Esophagus muscularis mucosa (tissue), 4 donors: ENCODE measurements at regions not wholly inside any gene's neighbourhood (a gene's known extent, or its start where the extent isn't known, plus 50 kb on each side); places are given as distances from the start of the nearest gene placed in this dataset.
A peak's percentile ranks its signal among the peaks of the same experiment; 100 is the strongest.

Experiments used
- DNase-seq: peaks from one replicate; pipeline ENCODE4 v3.0.0-alpha.2; 2017; ENCODE audit errors: extremely low spot score
- H3K27ac ChIP-seq, 4 donors: fragments of 200-600 bp; sonication (generic); replicated peaks in 1 of 4; 1 replicate in 3 of 4; 2 replicates in 1 of 4; pipeline ENCODE4 v1.5.1; 2016 to 2019; ENCODE audit warnings: mild to moderate bottlenecking in 1 of 4
- H3K27me3 ChIP-seq, 4 donors: fragments of 200-600 bp; sonication (generic); one replicate each; pipeline versions ENCODE4 v1.5.1 to v1.6.0; 2016 to 2019
- H3K36me3 ChIP-seq, 4 donors: fragments of 200-600 bp; sonication (generic); one replicate each; pipeline ENCODE4 v1.5.1; 2016 to 2019
- H3K4me1 ChIP-seq, 4 donors: fragments of 200-600 bp; sonication (generic); one replicate each; pipeline ENCODE4 v1.5.1; 2016 to 2019
- H3K4me3 ChIP-seq, 4 donors: fragments of 200-600 bp; sonication (generic); 1 replicate in 2 of 4; 2 replicates in 2 of 4; pipeline ENCODE4 v1.5.1; 2016 to 2019; ENCODE audit warnings: mild to moderate bottlenecking in 4 of 4, moderate library complexity in 1 of 4
- H3K9me3 ChIP-seq, 4 donors: fragments of 200-600 bp; sonication (generic); 1 replicate in 3 of 4; 2 replicates in 1 of 4; pipeline ENCODE4 v1.5.1; 2016 to 2019
- CTCF ChIP-seq, 3 experiments: fragments of 200-600 bp in 2 of 3; fragments of 450-650 bp in 1 of 3; sonication (generic) in 2 of 3; IDR thresholded peaks; one replicate each; pipeline ENCODE4 v1.5.1; 2017 to 2019; ENCODE audit warnings: antibody characterized with exemption in 3 of 3, mild to moderate bottlenecking in 2 of 3, moderate library complexity in 1 of 3
- EP300 ChIP-seq: sonication (generic); formaldehyde crosslinking; IDR thresholded peaks from one replicate; pipeline ENCODE4 v1.6.1; 2017; ENCODE audit warnings: antibody characterized with exemption
- POLR2A ChIP-seq: fragments of 450-650 bp; IDR thresholded peaks from one replicate; pipeline ENCODE4 v1.6.1; 2017; ENCODE audit warnings: antibody characterized with exemption, moderate library complexity, mild to moderate bottlenecking, low read depth
- POLR2AphosphoS5 ChIP-seq, 2 donors: sonication (generic); formaldehyde crosslinking; IDR thresholded peaks; one replicate each; pipeline ENCODE4 v1.6.1; 2017; ENCODE audit warnings: antibody characterized with exemption in 2 of 2
- WGBS: methylation state at CpG from one replicate; pipeline ENCODE4 v1.1.5; 2018; 5-methylcytosine and 5-hydroxymethylcytosine counted together
- intact Hi-C: fragments of 100-400 bp; cut with DNase I; formaldehyde crosslinking; loops from one replicate; pipeline ENCODE4 v1.15.1; 2023

GRCh38 chr20:39268981-39269461, 306.9 kb downstream of the DHX35 start:
- no peaks in the 10 kb centered on the region for H3K9me3 ChIP-seq
- no peak for DNase-seq
- H3K4me1 ChIP-seq: peaks cover 0 to 19% (median 12%) of the 10 kb centered on the region in 4 donors
- WGBS: 36% methylated on average over 4 of the region's 7 CpGs
- no peaks in the 10 kb centered on the region for H3K27me3 ChIP-seq
- intact Hi-C loops: loop anchor here (5.0 to 10.0 kb wide), 2 partner anchors 606 to 1693 kb away; no protein-coding TSS in a partner anchor
- H3K36me3 ChIP-seq: no peaks in the 10 kb centered on the region
- TF ChIP-seq POLR2A (no peak), CTCF (IDR thresholded peaks at IDR 0.05) (peak; percentile 57 to 82 (median 75))
- H3K27ac ChIP-seq: no peak overlapping the region
- no peak overlapping the region for H3K4me3 ChIP-seq

- no peak for TF ChIP-seq POLR2AphosphoS5 (IDR thresholded peaks at IDR 0.05)
- TF ChIP-seq POLR2A: no peak
- TF ChIP-seq CTCF (IDR thresholded peaks at IDR 0.05): no peak
- TF ChIP-seq EP300: no peak
- 45% methylated on average over 8 of the region's 9 CpGs for WGBS
- Histone ChIP-seq H3K4me3 (no peak overlapping the region), H3K36me3 (no peaks in the 10 kb centered on the region), H3K9me3 (no peaks in the 10 kb centered on the region), H3K4me1 (peaks cover 0 to 19% (median 12%) of the 10 kb centered on the region in 4 donors), H3K27ac (peak overlapping the region in 1 of 4 donors; percentile 4), H3K27me3 (no peaks in the 10 kb centered on the region)
- no peak for DNase-seq
- intact Hi-C loops: loop anchor here (5.0 to 10.0 kb wide), 2 partner anchors 606 to 1694 kb away; no protein-coding TSS in a partner anchor
These were observed 306.4 kb downstream of the DHX35 start for GRCh38 chr20:39268491-39268951.

- TF ChIP-seq POLR2A: no peak
- no peak for TF ChIP-seq EP300
- no peak for TF ChIP-seq POLR2AphosphoS5 (IDR thresholded peaks at IDR 0.05)
- no peak for TF ChIP-seq CTCF (IDR thresholded peaks at IDR 0.05)
- intact Hi-C loops: loop anchor here (5.0 to 10.0 kb wide), 2 partner anchors 608 to 1695 kb away; no protein-coding TSS in a partner anchor
- H3K9me3 ChIP-seq: no peaks in the 10 kb centered on the region
These were observed 304.8 kb downstream of the DHX35 start for GRCh38 chr20:39266989-39267388.

GRCh38 chr20:39264506-39265172, 302.5 kb downstream of the DHX35 start:
- Histone ChIP-seq H3K27ac (no peak overlapping the region), H3K36me3 (no peaks in the 10 kb centered on the region), H3K4me1 (peaks cover 0 to 12% (median 5%) of the 10 kb centered on the region in 4 donors), H3K9me3 (no peaks in the 10 kb centered on the region), H3K27me3 (no peaks in the 10 kb centered on the region), H3K4me3 (no peak overlapping the region)
- TF ChIP-seq EP300 (no peak), CTCF (IDR thresholded peaks at IDR 0.05) (peak; percentile 63 to 81 (median 69))
- 13% methylated on average over 3 of the region's 3 CpGs for WGBS
- intact Hi-C loops: loop anchor here (5.0 to 10.0 kb wide), 2 partner anchors 610 to 1698 kb away; no protein-coding TSS in a partner anchor
- no peak for DNase-seq

More at GRCh38 chr20:39266989-39267388, 304.8 kb downstream of the DHX35 start:
- DNase-seq: no peak
- Histone ChIP-seq H3K36me3 (no peaks in the 10 kb centered on the region), H3K27ac (no peak overlapping the region), H3K4me3 (no peak overlapping the region), H3K27me3 (no peaks in the 10 kb centered on the region), H3K4me1 (peaks cover 0 to 19% (median 12%) of the 10 kb centered on the region in 4 donors)
- WGBS: 95% methylated on average over 4 of the region's 4 CpGs
